ENCODE measurements at regions not wholly inside any gene's neighbourhood (a gene's known extent, or its start where the extent isn't known, plus 50 kb on each side); places are given as distances from the start of the nearest gene placed in this dataset.
"Not testable (repeated sequence)": the region's sequence is repeated elsewhere in the genome, so short reads cannot be mapped to it uniquely, and the experiment has no call there.

- no peaks in the 10 kb centered on the region for H3K27me3 Mint-ChIP-seq (ENCODE audit: low read depth)
- peaks cover 23% of the 10 kb centered on the region for H3K9me3 Mint-ChIP-seq
- H3K36me3 Mint-ChIP-seq: no peaks in the 10 kb centered on the region
- no peaks in the 10 kb centered on the region for H3K4me1 Mint-ChIP-seq
- DNase-seq (ENCODE audit: low spot score in 2 of 2, unreplicated experiment in 2 of 2): no peak
- no peak overlapping the region for H3K27ac Mint-ChIP-seq
- no peak overlapping the region for H3K4me3 Mint-ChIP-seq
- TF ChIP-seq CTCF (IDR thresholded peaks at IDR 0.05; ENCODE audit: unreplicated experiment): no peak
Measured at GRCh38 chr4:104330125-104330905, 164.4 kb downstream of the CXXC4 start.

GRCh38 chr4:104326991-104327694 lies 167.6 kb downstream of the CXXC4 start:
- not testable (repeated sequence) for DNase-seq (ENCODE audit: low spot score in 2 of 2, unreplicated experiment in 2 of 2); H3K4me1 Mint-ChIP-seq

GRCh38 chr4:104302731-104303130 lies 192.0 kb downstream of the CXXC4 start:
- H3K4me1 Mint-ChIP-seq: no peaks in the 10 kb centered on the region
- TF ChIP-seq CTCF (IDR thresholded peaks at IDR 0.05; ENCODE audit: unreplicated experiment): no peak
- H3K27me3 Mint-ChIP-seq (ENCODE audit: low read depth): no peaks in the 10 kb centered on the region
- DNase-seq (ENCODE audit: low spot score in 2 of 2, unreplicated experiment in 2 of 2): no peak
- no peak overlapping the region for H3K27ac Mint-ChIP-seq
- H3K9me3 Mint-ChIP-seq: peaks cover 10% of the 10 kb centered on the region
- no peaks in the 10 kb centered on the region for H3K36me3 Mint-ChIP-seq
- H3K4me3 Mint-ChIP-seq: no peak overlapping the region

More at GRCh38 chr4:104326991-104327694, 167.6 kb downstream of the CXXC4 start:
- H3K4me3 Mint-ChIP-seq; H3K27me3 Mint-ChIP-seq (ENCODE audit: low read depth); H3K27ac Mint-ChIP-seq; H3K36me3 Mint-ChIP-seq: not testable (repeated sequence)
- peaks cover 12% of the 10 kb centered on the region for H3K9me3 Mint-ChIP-seq

GRCh38 chr4:104294811-104295210 lies 199.9 kb downstream of the CXXC4 start:
- H3K27ac Mint-ChIP-seq: no peak overlapping the region
- TF ChIP-seq CTCF (IDR thresholded peaks at IDR 0.05; ENCODE audit: unreplicated experiment): no peak
- no peak overlapping the region for H3K4me3 Mint-ChIP-seq
- H3K36me3 Mint-ChIP-seq: no peaks in the 10 kb centered on the region
- no peaks in the 10 kb centered on the region for H3K4me1 Mint-ChIP-seq
- H3K27me3 Mint-ChIP-seq (ENCODE audit: low read depth): no peaks in the 10 kb centered on the region
- H3K9me3 Mint-ChIP-seq: peaks cover 16% of the 10 kb centered on the region
- no peak for DNase-seq (ENCODE audit: low spot score in 2 of 2, unreplicated experiment in 2 of 2)

GRCh38 chr4:104286867-104287266 lies 207.8 kb downstream of the CXXC4 start:
- no peaks in the 10 kb centered on the region for H3K36me3 Mint-ChIP-seq
- DNase-seq (ENCODE audit: low spot score in 2 of 2, unreplicated experiment in 2 of 2): no peak
- no peaks in the 10 kb centered on the region for H3K4me1 Mint-ChIP-seq
- H3K27ac Mint-ChIP-seq: no peak overlapping the region
- H3K9me3 Mint-ChIP-seq: peaks cover 14% of the 10 kb centered on the region
- no peak for TF ChIP-seq CTCF (IDR thresholded peaks at IDR 0.05; ENCODE audit: unreplicated experiment)
- H3K4me3 Mint-ChIP-seq: no peak overlapping the region
- peaks cover 2% of the 10 kb centered on the region for H3K27me3 Mint-ChIP-seq (ENCODE audit: low read depth)

GRCh38 chr4:104283303-104283702 lies 211.4 kb downstream of the CXXC4 start:
- H3K27me3 Mint-ChIP-seq (ENCODE audit: low read depth): peaks cover 2% of the 10 kb centered on the region
- no peak for DNase-seq (ENCODE audit: low spot score in 2 of 2, unreplicated experiment in 2 of 2)
- H3K4me3 Mint-ChIP-seq: no peak overlapping the region
- H3K9me3 Mint-ChIP-seq: no peaks in the 10 kb centered on the region
- no peaks in the 10 kb centered on the region for H3K36me3 Mint-ChIP-seq
- H3K27ac Mint-ChIP-seq: no peak overlapping the region
- no peaks in the 10 kb centered on the region for H3K4me1 Mint-ChIP-seq
- TF ChIP-seq CTCF (IDR thresholded peaks at IDR 0.05; ENCODE audit: unreplicated experiment): no peak
